Lung (tissue), 11 donors: ENCODE measurements at regions not wholly inside any gene's neighbourhood (a gene's known extent, or its start where the extent isn't known, plus 50 kb on each side); places are given as distances from the start of the nearest gene placed in this dataset.

Source experiments
- ATAC-seq: fragments of 200-7000 bp; cut with Tn5 transposase; one replicate; pipeline ENCODE4 v1.9.1; 2020; ENCODE audit warnings: moderate number of reproducible peaks; ENCODE audit not compliant: insufficient read depth, low FRiP score
- DNase-seq, 3 donors: peaks; one replicate each; pipeline ENCODE4 v3.0.0-alpha.2; 2013 to 2017
- H3K27ac ChIP-seq, 2 donors: one replicate each; pipeline ENCODE4 v1.5.1; 2013; ENCODE audit warnings: mild to moderate bottlenecking in 2 of 2, moderate library complexity in 2 of 2, control low read depth in 1 of 2, inconsistent platforms in 1 of 2, low read depth in 1 of 2, low read length in 1 of 2
- H3K27me3 ChIP-seq, 3 donors: one replicate each; pipeline ENCODE4 v1.5.1; 2013; ENCODE audit warnings: low read length in 2 of 3; ENCODE audit not compliant: control insufficient read depth in 3 of 3, insufficient read depth in 3 of 3
- H3K36me3 ChIP-seq, 4 donors: one replicate each; pipeline ENCODE4 v1.5.1; 2013; ENCODE audit warnings: low read length in 4 of 4, mild to moderate bottlenecking in 1 of 4, moderate library complexity in 1 of 4; ENCODE audit not compliant: control insufficient read depth in 4 of 4, insufficient read depth in 4 of 4
- H3K4me1 ChIP-seq, 5 donors: one replicate each; pipeline ENCODE4 v1.5.1; 2013; ENCODE audit warnings: low read length in 5 of 5, mild to moderate bottlenecking in 2 of 5, moderate library complexity in 1 of 5; ENCODE audit not compliant: control insufficient read depth in 5 of 5, insufficient read depth in 5 of 5
- H3K4me3 ChIP-seq: one replicate; pipeline ENCODE4 v1.5.1; 2013; ENCODE audit warnings: mild to moderate bottlenecking, control low read depth, moderate library complexity
- H3K9ac ChIP-seq, 2 donors: one replicate each; pipeline ENCODE4 v1.5.1; 2013; ENCODE audit warnings: low read length in 2 of 2, control low read depth in 1 of 2; ENCODE audit not compliant: insufficient read depth in 1 of 2
- H3K9me3 ChIP-seq, 4 donors: one replicate each; pipeline ENCODE4 v1.5.1; 2013; ENCODE audit warnings: low read length in 3 of 4, mild to moderate bottlenecking in 1 of 4, moderate library complexity in 1 of 4; ENCODE audit not compliant: control insufficient read depth in 4 of 4, insufficient read depth in 3 of 4
- CTCF ChIP-seq: IDR thresholded peaks from 2 replicates; pipeline ENCODE4 v1.5.1; 2012; ENCODE audit warnings: mild to moderate bottlenecking; ENCODE audit errors: control extremely low read depth, extremely low read depth
- WGBS, 2 donors: extraction: QIAGEN DNeasy Blood & Tissue Kit; methylation state at CpG; one replicate each; pipeline ENCODE4 v1.1.7; 2013; 5-methylcytosine and 5-hydroxymethylcytosine counted together
- donor health status: control.
- donor health status: control.
- donor health status: Bipolar disorder and iron deficiency.
- donor health status: healthy.
- donor health status: DM: yes; HTN: yes; CAD: no.

DNA sequence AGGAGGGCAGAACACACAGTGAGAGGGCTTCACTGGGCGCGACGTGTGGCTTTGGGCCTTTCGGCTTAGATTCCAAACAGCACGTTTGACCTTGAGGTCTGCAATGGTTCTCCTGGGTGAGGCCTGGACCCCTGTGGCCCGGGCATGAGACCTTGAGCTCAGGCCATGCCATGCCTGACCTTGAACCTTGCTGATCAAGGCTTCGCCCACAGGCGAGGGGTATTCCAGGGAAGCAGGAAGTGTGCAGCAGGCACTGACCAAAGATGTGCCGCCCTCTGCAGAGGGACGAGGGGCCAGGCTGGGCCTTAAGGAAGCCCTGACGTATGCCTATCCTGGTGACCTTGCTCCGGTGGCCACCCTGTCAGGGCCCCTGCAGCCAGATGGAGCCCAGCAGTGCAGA lies 178.3 kb upstream of the HDAC4 start:
- Histone ChIP-seq H3K4me1 (peaks cover 0 to 6% (median 3%) of the 10 kb centered on the region in 5 donors), H3K36me3 (no peaks in the 10 kb centered on the region), H3K9ac (no peak overlapping the region), H3K27me3 (no peaks in the 10 kb centered on the region), H3K4me3 (no peak overlapping the region), H3K27ac (no peak overlapping the region), H3K9me3 (no peaks in the 10 kb centered on the region)
- DNase-seq (no peak), ATAC-seq (no peak)
- 84 to 91% methylated on average over 12 of the region's 12 CpGs for whole genome bisulfite sequencing, 2 donors
- no peak for TF ChIP-seq CTCF

- Histone ChIP-seq H3K27me3 (no peaks in the 10 kb centered on the region), H3K4me1 (peaks cover 0 to 6% (median 3%) of the 10 kb centered on the region in 5 donors), H3K27ac (no peak overlapping the region), H3K36me3 (no peaks in the 10 kb centered on the region), H3K9me3 (no peaks in the 10 kb centered on the region), H3K4me3 (no peak overlapping the region), H3K9ac (no peak overlapping the region)
- TF ChIP-seq CTCF, result no peak
- ATAC-seq (no peak), DNase-seq (no peak)
- WGBS, 2 donors, result 80 to 94% methylated on average over 12 of the region's 12 CpGs
These were observed 177.6 kb upstream of the HDAC4 start for GRCh38 chr2:239578381-239578780.

GRCh38 chr2:239577935-239578334 lies 177.1 kb upstream of the HDAC4 start:
- DNase-seq, result no peak
- WGBS, 2 donors, result 83 to 88% methylated on average over 12 of the region's 12 CpGs
- no peaks in the 10 kb centered on the region for H3K36me3 ChIP-seq

More at GRCh38 chr2:239577935-239578334, 177.1 kb upstream of the HDAC4 start:
- no peak overlapping the region for H3K9ac ChIP-seq
- H3K27me3 ChIP-seq, result no peaks in the 10 kb centered on the region
- H3K27ac ChIP-seq, result no peak overlapping the region
- TF ChIP-seq CTCF, result no peak
- ATAC-seq, result no peak
- no peaks in the 10 kb centered on the region for H3K9me3 ChIP-seq
- peaks cover 0 to 6% (median 3%) of the 10 kb centered on the region in 5 donors for H3K4me1 ChIP-seq
- H3K4me3 ChIP-seq, result no peak overlapping the region
